ENCODE measurements at regions not wholly inside any gene's neighbourhood (a gene's known extent, or its start where the extent isn't known, plus 50 kb on each side); places are given as distances from the start of the nearest gene placed in this dataset.

- Histone ChIP-seq H3K27ac (ENCODE audit: extremely low read depth, low read depth, low read length) (no peak overlapping the region), H4K20me1 (replicated peaks; ENCODE audit: control insufficient read depth, insufficient read depth, low read length) (no peaks in the 10 kb centered on the region), H2AFZ (ENCODE audit: low read depth, low read length) (no peak overlapping the region), H3K4me2 (ENCODE audit: insufficient read depth, low read length) (no peak overlapping the region), H3K36me3 (ENCODE audit: control insufficient read depth, insufficient read depth, low read length) (no peaks in the 10 kb centered on the region), H3K4me1 (replicated peaks in 1 of 2; ENCODE audit: control insufficient read depth in 2 of 2, insufficient read depth in 2 of 2, low read length in 2 of 2) (no peaks in the 10 kb centered on the region), H3K9me1 (ENCODE audit: control insufficient read depth, insufficient read depth, low read length) (no peaks in the 10 kb centered on the region), H3K9me3 (replicated peaks; ENCODE audit: control insufficient read depth, insufficient read depth, low read depth, low read length) (no peaks in the 10 kb centered on the region), H3K9ac (ENCODE audit: insufficient read depth in 1 of 2, low read depth in 2 of 2, low read length in 2 of 2) (no peak overlapping the region), H3K27me3 (ENCODE audit: control insufficient read depth in 2 of 2, insufficient read depth in 2 of 2, low read length in 2 of 2) (peaks cover 0 to 3% of the 10 kb centered on the region in 2 experiments; a peak in 1 of 5 replicates), H3K79me2 (ENCODE audit: control insufficient read depth, insufficient read depth, low read length) (no peaks in the 10 kb centered on the region), H3K4me3 (no peak overlapping the region)
- ATAC-seq (no peak), FAIRE-seq (no peak), DNase-seq (ENCODE audit: extremely low read depth in 1 of 4, low spot score in 3 of 4) (no peak)
- ChIA-PET CTCF (ENCODE audit: low intra/inter-chr PET ratio) (no interaction called here), POLR2A (no interaction called here)
- TF ChIP-seq NONO (IDR thresholded peaks at IDR 0.05; ENCODE audit: low read depth in 2 of 2, low read length in 1 of 2), result no peak
- TF ChIP-seq NFYB (IDR thresholded peaks at IDR 0.05; ENCODE audit: extremely low read depth, insufficient read length), result no peak
- no peak for TF ChIP-seq RAD51 (IDR thresholded peaks at IDR 0.05; ENCODE audit: borderline replicate concordance, low read depth)
- no peak for TF ChIP-seq NR4A1 (CRISPR knock-in tag; IDR thresholded peaks at IDR 0.05)
- no peak for TF ChIP-seq NR4A1 (tag; IDR thresholded peaks at IDR 0.05)
- no peak for TF ChIP-seq ZNF639 (CRISPR knock-in tag; conservative IDR thresholded peaks at IDR 0.05 in 1 of 2, IDR thresholded peaks at IDR 0.05 in 1 of 2)
- TF ChIP-seq ZNF12 (CRISPR knock-in tag; IDR thresholded peaks at IDR 0.05), result no peak
- no peak for TF ChIP-seq NCOA6 (IDR thresholded peaks at IDR 0.05)
- no peak for TF ChIP-seq SMAD2 (IDR thresholded peaks at IDR 0.05; ENCODE audit: low read depth, low read length)
- no peak for TF ChIP-seq HDAC1 (IDR thresholded peaks at IDR 0.05)
- no peak for TF ChIP-seq STAT5B (CRISPR knock-in tag; IDR thresholded peaks at IDR 0.05)
- TF ChIP-seq ARID3B (CRISPR knock-in tag; IDR thresholded peaks at IDR 0.05; ENCODE audit: borderline replicate concordance), result no peak
- no peak for TF ChIP-seq GABPA (tag; conservative IDR thresholded peaks at IDR 0.05; ENCODE audit: low read depth)
- intact Hi-C loops (cut with micrococcal nuclease) (no loop called here), in situ Hi-C loops (cut with MboI) (no loop called here)
- WGBS (ENCODE audit: insufficient coverage, low coverage, missing lambda C conversion rate), result 0% methylated on average over 4 of the region's 4 CpGs
- no TSS peak for BruUV-seq (replicated peaks)
These were observed 106.6 kb upstream of the ANKRD55 start for GRCh38 chr5:56339732-56340131.

Measured in K562 (cell line).